GM19468 (cell line): ENCODE measurements at regions not wholly inside any gene's neighbourhood (a gene's known extent, or its start where the extent isn't known, plus 50 kb on each side); places are given as distances from the start of the nearest gene placed in this dataset.

Source experiments
- ATAC-seq: cut with Tn5 transposase; IDR thresholded peaks from one replicate; pipeline ENCODE4 v1.9.1; 2021; ENCODE audit warnings: mild to moderate bottlenecking, moderate library complexity, moderate number of reproducible peaks; ENCODE audit not compliant: unreplicated experiment; ENCODE audit errors: extremely low read depth

- no peak for ATAC-seq
These were observed 295.8 kb upstream of the SEL1L start for GRCh38 chr14:81829447-81829846.

GRCh38 chr14:81831128-81831820 lies 297.6 kb upstream of the SEL1L start:
- no peak for ATAC-seq

- ATAC-seq: no peak
These were observed 300.7 kb upstream of the SEL1L start for GRCh38 chr14:81834308-81834707.

- no peak for ATAC-seq
These were observed 303.7 kb upstream of the SEL1L start for GRCh38 chr14:81837304-81837703.

- ATAC-seq: no peak
These were observed 305.4 kb upstream of the SEL1L start for GRCh38 chr14:81839056-81839455.

- no peak for ATAC-seq
These were observed 307.7 kb upstream of the SEL1L start for GRCh38 chr14:81841346-81841745.

GRCh38 chr14:81849714-81850113 lies 316.1 kb upstream of the SEL1L start:
- no peak for ATAC-seq

- ATAC-seq: no peak
These were observed 321.4 kb upstream of the SEL1L start for GRCh38 chr14:81855007-81855406.

- ATAC-seq: no peak
These were observed 325.4 kb upstream of the SEL1L start for GRCh38 chr14:81859046-81859445.

GRCh38 chr14:81868172-81868571 lies 334.5 kb upstream of the SEL1L start:
- no peak for ATAC-seq

GRCh38 chr14:81871706-81872105 lies 338.1 kb upstream of the SEL1L start:
- no peak for ATAC-seq

GRCh38 chr14:81884382-81884781 lies 350.7 kb upstream of the SEL1L start:
- no peak for ATAC-seq

GRCh38 chr14:81886588-81886987 lies 352.9 kb upstream of the SEL1L start:
- no peak for ATAC-seq

- no peak for ATAC-seq
These were observed 355.9 kb upstream of the SEL1L start for GRCh38 chr14:81889529-81889928.

- ATAC-seq: no peak
These were observed 356.4 kb upstream of the SEL1L start for GRCh38 chr14:81890020-81890419.

- no peak for ATAC-seq
These were observed 369.8 kb upstream of the SEL1L start for GRCh38 chr14:81903477-81903876.

GRCh38 chr14:81927070-81927469 lies 393.4 kb upstream of the SEL1L start:
- no peak for ATAC-seq

- ATAC-seq: no peak
These were observed 398.2 kb upstream of the SEL1L start for GRCh38 chr14:81931828-81932227.

- no peak for ATAC-seq
These were observed 402.7 kb upstream of the SEL1L start for GRCh38 chr14:81936348-81936747.

- no peak for ATAC-seq
These were observed 403.2 kb upstream of the SEL1L start for GRCh38 chr14:81936902-81937301.

- ATAC-seq: no peak
These were observed 404.7 kb upstream of the SEL1L start for GRCh38 chr14:81938341-81938740.

- no peak for ATAC-seq
These were observed 407.0 kb upstream of the SEL1L start for GRCh38 chr14:81940651-81941050.

- no peak for ATAC-seq
These were observed 408.4 kb upstream of the SEL1L start for GRCh38 chr14:81942071-81942470.
